HUES6 (cell line): ENCODE measurements at regions not wholly inside any gene's neighbourhood (a gene's known extent, or its start where the extent isn't known, plus 50 kb on each side); places are given as distances from the start of the nearest gene placed in this dataset.

Experiments used
- H3K27ac ChIP-seq: 2 replicates; pipeline ENCODE4 v1.7.0; 2013; ENCODE audit warnings: low read depth, mild to moderate bottlenecking, low read length, inconsistent platforms
- H3K27me3 ChIP-seq: 2 replicates; pipeline ENCODE4 v1.6.1; 2013; ENCODE audit warnings: low read length; ENCODE audit not compliant: control insufficient read depth, insufficient read depth
- H3K36me3 ChIP-seq: 2 replicates; pipeline ENCODE4 v1.6.1; 2013; ENCODE audit warnings: low read length; ENCODE audit not compliant: control insufficient read depth, insufficient read depth
- H3K4me1 ChIP-seq: 2 replicates; pipeline ENCODE4 v1.6.1; 2013; ENCODE audit warnings: low read length; ENCODE audit not compliant: control insufficient read depth, insufficient read depth
- H3K4me3 ChIP-seq: 2 replicates; pipeline ENCODE4 v1.5.1; 2013; ENCODE audit warnings: low read depth, low read length
- H3K9ac ChIP-seq: one replicate; pipeline ENCODE4 v1.6.1; 2013; ENCODE audit warnings: mild to moderate bottlenecking, low read length
- H3K9me3 ChIP-seq: 2 replicates; pipeline ENCODE4 v1.6.1; 2013; ENCODE audit warnings: low read depth, low read length; ENCODE audit not compliant: control insufficient read depth, insufficient read depth

- no peak overlapping the region for H3K9ac ChIP-seq
- H3K4me3 ChIP-seq: no peak overlapping the region
- no peak overlapping the region for H3K27ac ChIP-seq
- peaks cover 9% of the 10 kb centered on the region; the same call in 1 of the 2 replicates for H3K4me1 ChIP-seq
- H3K9me3 ChIP-seq: no peaks in the 10 kb centered on the region
- no peaks in the 10 kb centered on the region for H3K36me3 ChIP-seq
- H3K27me3 ChIP-seq: peaks cover 2% of the 10 kb centered on the region; the same call in 1 of the 2 replicates
Observed at GRCh38 chr1:30650038-30650967, 73.1 kb downstream of the MATN1 start.

- peaks cover 9% of the 10 kb centered on the region; the same call in 1 of the 2 replicates for H3K4me1 ChIP-seq
- H3K9me3 ChIP-seq: no peaks in the 10 kb centered on the region
- H3K9ac ChIP-seq: no peak overlapping the region
- no peak overlapping the region for H3K27ac ChIP-seq
- no peaks in the 10 kb centered on the region for H3K36me3 ChIP-seq
- H3K4me3 ChIP-seq: no peak overlapping the region
- H3K27me3 ChIP-seq: peaks cover 2% of the 10 kb centered on the region; the same call in 1 of the 2 replicates
Observed at GRCh38 chr1:30649321-30649991, 73.9 kb downstream of the MATN1 start.

DNA sequence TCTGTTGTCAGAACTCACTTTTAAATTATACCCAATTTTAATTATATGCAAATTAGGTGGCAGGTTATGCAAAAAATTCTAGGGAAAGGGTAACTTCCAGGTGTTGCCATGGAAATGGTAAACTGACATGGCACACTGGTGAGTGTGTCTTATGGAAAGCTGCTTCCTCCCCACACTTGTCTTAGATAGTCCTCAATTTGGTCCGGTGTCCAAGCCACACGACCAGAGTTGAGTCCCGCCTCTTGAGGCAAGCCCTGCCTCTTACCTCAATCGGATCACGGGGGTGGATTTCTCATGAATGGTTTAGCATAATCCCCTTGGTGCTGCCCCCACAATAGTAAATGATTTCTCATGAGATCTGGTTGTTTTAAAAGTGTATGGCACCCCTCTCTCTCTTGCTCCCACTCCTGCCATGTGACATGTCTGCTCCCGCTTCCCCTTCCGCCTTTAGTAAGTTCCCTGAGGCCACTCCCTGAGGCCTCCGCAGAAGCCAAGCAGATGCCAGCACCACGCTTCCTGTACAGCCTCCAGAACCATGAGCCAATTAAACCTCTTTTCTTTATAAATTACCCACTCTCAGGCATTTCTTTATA lies 74.9 kb downstream of the MATN1 start:
- no peak overlapping the region for H3K9ac ChIP-seq
- H3K36me3 ChIP-seq: no peaks in the 10 kb centered on the region
- H3K4me3 ChIP-seq: no peak overlapping the region
- no peak overlapping the region for H3K27ac ChIP-seq
- H3K9me3 ChIP-seq: no peaks in the 10 kb centered on the region
- peaks cover 9% of the 10 kb centered on the region; the same call in 1 of the 2 replicates for H3K4me1 ChIP-seq
- peaks cover 8% of the 10 kb centered on the region for H3K27me3 ChIP-seq

- H3K36me3 ChIP-seq: no peaks in the 10 kb centered on the region
- no peaks in the 10 kb centered on the region for H3K4me1 ChIP-seq
- no peak overlapping the region for H3K27ac ChIP-seq
- no peaks in the 10 kb centered on the region for H3K9me3 ChIP-seq
- H3K9ac ChIP-seq: no peak overlapping the region
- peaks cover 8% of the 10 kb centered on the region for H3K27me3 ChIP-seq
- no peak overlapping the region for H3K4me3 ChIP-seq
Observed at GRCh38 chr1:30645807-30646206, 77.6 kb downstream of the MATN1 start.

DNA sequence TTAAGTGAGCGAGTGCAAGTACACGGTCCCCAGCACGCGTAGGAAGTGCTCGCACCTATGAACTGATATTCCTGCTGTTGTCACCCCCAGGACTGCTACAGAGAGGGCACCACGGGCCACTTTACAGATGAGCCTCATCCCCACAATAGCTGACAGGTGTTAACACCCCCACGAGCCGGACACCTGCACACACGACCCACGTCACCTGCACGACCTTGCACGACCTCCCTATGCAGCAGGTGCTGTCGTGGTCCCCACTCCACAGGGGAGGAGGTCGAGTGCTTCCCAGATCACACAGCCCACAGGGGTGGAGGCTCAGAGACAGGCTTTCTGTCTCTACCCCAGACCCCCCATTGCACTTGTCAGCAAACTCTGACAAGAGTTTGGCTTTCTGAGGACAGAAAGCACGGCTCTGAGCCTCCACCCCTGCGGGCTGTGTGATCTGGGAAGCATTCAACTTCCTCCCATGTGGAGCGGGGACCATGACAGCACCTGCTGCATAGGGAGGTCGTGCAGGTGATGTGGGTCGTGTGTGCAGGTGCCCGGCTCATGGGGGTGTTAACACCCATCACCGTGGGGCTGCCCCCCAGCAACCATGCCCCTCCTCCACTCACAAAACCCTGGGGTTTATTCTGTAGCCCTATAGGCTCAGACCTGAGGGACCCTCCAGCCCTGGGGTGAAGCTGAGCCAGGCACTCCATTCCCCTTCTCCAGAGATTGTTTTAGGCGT lies 80.8 kb downstream of the MATN1 start:
- Histone ChIP-seq H3K27ac (no peak overlapping the region), H3K27me3 (peaks cover 5% of the 10 kb centered on the region; the same call in 1 of the 2 replicates), H3K36me3 (no peaks in the 10 kb centered on the region), H3K9ac (no peak overlapping the region), H3K4me3 (no peak overlapping the region), H3K4me1 (no peaks in the 10 kb centered on the region), H3K9me3 (no peaks in the 10 kb centered on the region)

- no peaks in the 10 kb centered on the region for H3K36me3 ChIP-seq
- peaks cover 5% of the 10 kb centered on the region; the same call in 1 of the 2 replicates for H3K27me3 ChIP-seq
- H3K4me3 ChIP-seq: no peak overlapping the region
- H3K4me1 ChIP-seq: no peaks in the 10 kb centered on the region
- no peaks in the 10 kb centered on the region for H3K9me3 ChIP-seq
- H3K27ac ChIP-seq: no peak overlapping the region
- no peak overlapping the region for H3K9ac ChIP-seq
Observed at GRCh38 chr1:30641572-30642353, 81.6 kb downstream of the MATN1 start.

DNA sequence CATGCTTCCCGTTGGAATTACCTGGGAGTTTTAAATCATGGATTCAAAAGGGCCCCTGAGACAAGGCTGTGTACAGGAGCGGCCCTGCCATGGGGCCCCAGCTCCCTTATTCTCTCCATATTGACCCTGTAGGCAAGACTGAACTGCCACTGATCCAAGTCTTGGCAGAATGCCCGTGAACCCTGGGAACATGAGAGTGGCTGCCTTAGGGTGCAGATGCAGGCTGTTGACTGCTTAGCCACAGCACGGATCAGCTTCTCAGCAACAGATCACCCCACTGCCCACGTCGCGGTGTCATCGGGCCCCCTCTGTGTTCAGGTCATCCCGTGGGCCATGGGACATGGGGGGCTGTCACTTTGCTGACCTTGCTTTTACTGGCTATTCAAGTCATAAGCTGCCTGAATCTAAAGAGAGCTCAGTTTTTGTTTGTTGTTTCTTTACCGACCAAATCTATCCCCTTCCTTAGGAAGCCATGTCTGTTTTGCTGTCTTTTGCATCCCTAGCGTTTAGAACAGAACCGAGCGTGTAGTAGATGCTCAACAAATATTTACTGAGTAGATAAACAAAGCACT lies 83.4 kb downstream of the MATN1 start:
- no peaks in the 10 kb centered on the region for H3K4me1 ChIP-seq
- H3K27ac ChIP-seq: no peak overlapping the region
- H3K9me3 ChIP-seq: no peaks in the 10 kb centered on the region
- peaks cover 5% of the 10 kb centered on the region; the same call in 1 of the 2 replicates for H3K27me3 ChIP-seq
- no peak overlapping the region for H3K4me3 ChIP-seq
- H3K36me3 ChIP-seq: no peaks in the 10 kb centered on the region
- H3K9ac ChIP-seq: no peak overlapping the region

- Histone ChIP-seq H3K9me3 (no peaks in the 10 kb centered on the region), H3K4me1 (no peaks in the 10 kb centered on the region), H3K9ac (no peak overlapping the region), H3K27me3 (no peaks in the 10 kb centered on the region), H3K27ac (no peak overlapping the region), H3K36me3 (no peaks in the 10 kb centered on the region), H3K4me3 (no peak overlapping the region)
Observed at GRCh38 chr1:30638811-30639210, 84.6 kb downstream of the MATN1 start.

DNA sequence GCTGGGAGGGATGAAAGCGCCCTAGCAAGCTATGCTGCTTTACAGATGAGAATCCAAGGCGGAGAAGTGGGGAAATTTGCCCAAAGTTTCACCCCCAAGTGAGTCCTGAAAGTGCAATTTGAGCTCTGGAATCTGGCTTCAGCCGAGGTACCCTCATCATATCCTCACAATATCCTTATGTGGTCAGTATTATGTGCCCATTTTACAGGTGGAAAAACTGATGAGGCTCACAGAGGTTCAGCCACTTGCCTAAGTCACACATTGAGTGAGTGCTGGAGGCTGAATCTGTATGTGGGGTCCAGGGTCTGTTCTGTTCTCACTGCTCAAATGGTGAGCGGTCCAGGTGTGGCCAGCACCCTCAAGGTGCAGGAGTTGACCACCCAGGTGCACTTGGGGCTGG lies 85.3 kb downstream of the MATN1 start:
- Histone ChIP-seq H3K9ac (no peak overlapping the region), H3K9me3 (no peaks in the 10 kb centered on the region), H3K4me1 (no peaks in the 10 kb centered on the region), H3K27me3 (no peaks in the 10 kb centered on the region), H3K27ac (no peak overlapping the region), H3K36me3 (no peaks in the 10 kb centered on the region), H3K4me3 (no peak overlapping the region)
